Anterior cingulate cortex (tissue), 58 donors: ENCODE measurements at regions not wholly inside any gene's neighbourhood (a gene's known extent, or its start where the extent isn't known, plus 50 kb on each side); places are given as distances from the start of the nearest gene placed in this dataset.
"Not testable (repeated sequence)": the region's sequence is repeated elsewhere in the genome, so short reads cannot be mapped to it uniquely, and the experiment has no call there.

Experiments
- DNase-seq, 58 donors: peaks; one replicate each; lab custom pipeline; 2025; lab: John Stamatoyannopoulos, UW

DNA sequence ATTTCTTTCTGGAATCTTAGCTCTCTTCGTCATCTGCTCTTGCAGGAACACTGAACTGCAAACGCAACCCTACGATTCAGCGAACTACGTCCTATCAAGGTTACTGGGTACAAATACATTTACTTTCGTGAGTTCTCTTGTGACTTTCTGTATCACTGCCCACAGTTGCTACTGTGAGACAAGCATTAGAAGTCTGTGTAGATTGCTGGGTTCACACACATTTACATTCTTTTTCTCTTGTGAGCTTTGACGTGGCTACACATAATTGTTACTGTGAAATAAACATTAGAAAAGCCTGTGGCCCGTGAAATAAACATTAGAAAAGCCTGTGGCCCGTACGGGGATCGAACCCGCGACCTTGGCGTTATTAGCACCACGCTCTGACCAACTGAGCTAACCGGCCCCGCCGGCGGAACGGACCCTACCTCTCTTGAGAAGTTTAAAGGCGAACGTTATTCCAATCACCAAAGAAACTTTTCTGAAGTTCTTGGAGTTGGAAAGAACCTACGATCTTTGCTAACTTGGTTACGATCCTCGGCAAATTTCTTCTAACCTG, 61.2 kb upstream of the ZNF322 start:
- DNase-seq, result not testable (repeated sequence)

DNA sequence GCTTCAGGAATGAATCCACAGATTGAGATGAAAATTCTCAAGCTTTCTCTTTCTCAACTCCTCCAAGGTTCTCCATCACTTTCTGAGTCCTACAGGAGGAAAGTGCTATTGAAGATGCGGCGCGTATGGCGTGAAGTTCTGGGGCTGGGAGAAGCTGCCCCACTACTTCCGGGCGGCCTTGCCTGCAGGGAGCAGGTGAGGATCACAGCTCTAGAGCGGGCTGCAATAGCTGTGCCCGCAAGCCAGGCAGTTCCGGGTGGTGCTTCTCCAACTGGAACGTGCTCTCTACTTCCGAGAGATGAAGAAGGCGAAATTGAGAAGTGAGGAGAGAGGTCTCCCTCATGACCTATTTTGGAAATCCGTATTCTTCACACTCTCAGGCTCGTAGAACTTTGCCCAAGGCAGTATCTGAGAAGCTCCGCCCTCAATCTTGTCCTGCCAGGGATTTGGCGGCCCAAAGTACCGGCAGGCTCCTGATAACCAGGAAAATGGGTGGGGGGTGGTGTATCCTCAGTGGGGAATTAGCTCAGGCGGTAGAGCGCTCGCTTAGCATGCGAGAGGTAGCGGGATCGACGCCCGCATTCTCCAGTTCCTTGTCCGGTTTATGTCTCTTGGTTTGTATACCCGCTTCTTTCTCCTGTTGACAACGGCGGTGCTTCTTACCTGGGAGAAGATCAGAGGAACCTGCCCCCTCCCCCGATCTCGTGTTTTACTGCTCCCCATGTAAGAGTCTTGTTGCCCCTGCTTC, 70.6 kb upstream of the ZNF322 start:
- DNase-seq, result not testable (repeated sequence)

DNA sequence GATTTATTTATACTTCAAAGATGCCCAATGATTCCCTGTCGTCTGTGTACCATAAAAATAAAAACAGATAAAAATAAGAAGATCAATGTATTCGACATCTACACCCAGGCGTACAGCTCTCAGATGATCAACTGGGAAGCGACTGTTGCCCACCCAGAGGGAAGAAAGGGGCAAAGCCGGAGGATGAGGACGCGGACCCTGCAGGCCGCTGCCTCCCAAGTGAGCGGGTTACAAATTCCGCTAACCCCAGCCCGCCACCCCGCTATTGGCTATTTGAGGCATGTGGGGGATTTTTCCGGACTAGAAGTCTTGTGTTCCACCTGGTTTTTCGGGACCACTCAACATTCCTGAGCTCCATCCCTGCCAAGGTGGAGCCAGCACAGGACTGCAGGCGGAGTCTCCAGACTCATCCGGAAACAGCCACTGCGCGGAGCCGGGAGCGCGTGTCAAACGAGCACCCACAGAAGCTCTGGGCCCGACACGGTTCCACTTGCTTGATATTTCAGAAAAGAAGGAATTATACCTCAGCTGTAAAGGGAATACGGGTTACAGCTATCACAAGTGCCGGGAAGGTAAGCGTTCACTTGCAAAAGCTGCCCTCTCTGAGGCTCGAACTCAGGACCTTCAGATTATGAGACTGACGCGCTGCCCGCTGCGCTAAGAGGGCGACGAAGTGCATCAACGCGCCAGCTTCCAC, 75.4 kb upstream of the ZNF322 start:
- DNase-seq, result not testable (repeated sequence)

DNA sequence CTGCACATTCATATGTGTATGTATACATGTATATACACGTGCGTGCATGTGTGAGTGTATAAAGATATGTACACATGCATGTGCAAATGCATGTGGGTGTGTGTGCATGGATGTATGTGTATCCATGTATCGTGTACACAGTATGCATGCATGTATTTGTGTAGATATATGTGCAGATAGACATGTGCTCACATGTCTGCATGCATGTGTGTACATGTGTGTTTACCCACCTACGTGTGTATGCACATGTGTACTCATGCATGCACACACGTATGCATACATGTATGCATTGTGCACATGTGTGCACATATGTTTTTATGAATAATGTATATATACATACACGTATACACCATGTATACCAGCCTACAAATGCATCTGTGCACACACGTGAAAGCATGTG, 80.3 kb upstream of the ZNF322 start:
- DNase-seq, result no peak

DNA sequence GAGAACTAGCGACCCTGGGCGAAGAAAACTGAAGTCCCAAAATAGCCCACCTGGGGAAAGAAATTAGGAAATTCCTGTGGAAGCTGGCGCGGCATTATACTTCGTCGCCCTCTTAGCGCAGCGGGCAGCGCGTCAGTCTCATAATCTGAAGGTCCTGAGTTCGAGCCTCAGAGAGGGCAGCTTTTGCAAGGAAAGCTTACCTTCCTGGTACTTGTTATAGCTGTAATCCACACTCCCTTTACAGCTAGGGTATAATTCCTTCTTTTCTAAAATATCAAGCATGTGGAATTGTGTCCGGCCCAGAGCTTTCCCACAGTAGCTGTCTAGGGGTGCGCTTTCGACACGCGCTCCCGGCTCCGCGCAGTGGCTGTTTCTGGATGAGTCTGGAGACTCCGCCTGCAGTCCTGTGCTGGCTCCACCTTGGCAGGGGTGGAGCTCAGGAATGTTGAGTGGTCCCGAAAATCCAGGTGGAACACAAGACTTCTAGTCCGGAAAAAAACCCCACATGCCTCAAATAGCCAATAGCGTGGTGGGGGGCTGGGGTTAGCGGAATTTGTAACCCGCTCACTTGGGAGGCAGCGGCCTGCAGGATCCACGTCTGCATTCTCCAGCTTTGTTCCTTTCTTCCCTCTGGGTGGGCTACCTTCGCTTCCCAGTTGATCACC, 83.7 kb upstream of the ZNF322 start:
- no peak for DNase-seq

DNA sequence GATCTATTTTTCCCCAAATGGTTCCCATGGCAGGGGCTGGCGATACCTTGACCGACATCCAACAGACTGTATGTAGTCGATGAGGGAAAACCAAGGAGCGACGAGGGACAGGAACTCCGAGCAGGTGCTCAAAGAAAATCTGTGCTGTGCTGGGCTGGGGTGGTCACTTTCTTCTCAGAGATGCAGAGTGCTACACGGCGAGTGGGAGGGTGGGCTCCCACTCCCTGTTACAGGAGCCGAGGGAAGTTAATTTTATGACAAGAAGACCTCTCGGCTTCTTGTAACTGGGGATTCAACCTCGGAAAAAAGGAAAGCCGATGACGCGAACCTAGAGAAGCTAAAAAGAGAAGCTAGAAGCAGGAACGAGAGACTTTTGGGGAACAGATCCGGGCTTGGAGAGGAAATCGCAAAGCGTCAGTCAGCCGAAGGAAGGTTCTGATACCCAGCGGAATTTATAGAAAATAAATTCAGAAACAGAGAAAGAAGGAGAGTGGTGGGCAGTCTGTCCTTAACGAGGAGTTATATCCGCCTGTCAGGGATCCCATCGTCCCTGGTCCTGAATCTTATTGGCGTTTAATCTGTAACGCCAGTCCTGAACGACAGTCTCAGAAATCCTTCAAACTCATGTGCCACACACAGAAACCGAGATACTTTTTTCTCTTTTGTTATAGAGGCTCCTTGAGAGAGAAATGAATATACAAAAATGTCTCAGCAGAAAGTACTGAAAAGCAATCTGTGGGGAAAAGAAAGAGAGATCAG, 84.6 kb upstream of the ZNF322 start:
- no peak for DNase-seq

DNA sequence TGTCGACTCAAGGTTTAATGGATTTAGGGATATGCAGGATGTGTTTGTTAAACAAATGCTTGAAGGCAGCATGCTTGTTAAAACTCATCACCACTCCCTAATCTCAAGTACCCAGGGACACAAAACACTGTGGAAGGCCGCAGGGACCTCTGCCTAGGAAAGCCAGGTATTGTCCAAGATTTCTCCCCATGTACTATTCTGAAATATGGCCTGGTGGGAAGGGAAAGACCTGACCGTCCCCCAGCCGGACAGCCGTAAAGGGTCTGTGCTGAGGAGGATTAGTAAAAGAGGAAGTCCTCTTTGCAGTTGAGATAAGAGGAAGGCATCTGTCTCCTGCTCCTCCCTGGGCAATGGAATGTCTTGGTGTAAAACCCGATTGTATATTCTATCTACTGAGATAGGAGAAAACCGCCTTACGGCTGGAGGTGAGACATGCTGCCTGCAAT, 85.3 kb upstream of the ZNF322 start:
- not testable (repeated sequence) for DNase-seq

DNA sequence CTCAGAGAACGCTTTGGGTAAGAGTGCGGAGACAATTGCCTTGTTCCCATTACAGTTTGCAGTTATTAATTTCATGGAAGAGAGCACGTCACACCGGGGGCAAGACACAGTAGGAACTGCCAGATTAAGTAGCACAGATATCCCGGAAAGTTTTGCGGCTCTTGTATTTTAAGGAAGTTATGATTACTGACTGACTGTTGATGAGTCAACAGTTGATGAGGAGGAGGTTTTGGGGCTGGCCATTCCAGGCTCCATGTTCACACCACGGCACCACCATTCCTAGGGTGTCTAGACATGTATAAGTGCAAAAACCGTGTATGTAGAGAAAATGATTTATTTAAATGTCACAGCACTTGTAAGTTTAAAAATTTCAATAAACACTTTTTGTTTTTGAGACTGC, 86.4 kb upstream of the ZNF322 start:
- not testable (repeated sequence) for DNase-seq

DNA sequence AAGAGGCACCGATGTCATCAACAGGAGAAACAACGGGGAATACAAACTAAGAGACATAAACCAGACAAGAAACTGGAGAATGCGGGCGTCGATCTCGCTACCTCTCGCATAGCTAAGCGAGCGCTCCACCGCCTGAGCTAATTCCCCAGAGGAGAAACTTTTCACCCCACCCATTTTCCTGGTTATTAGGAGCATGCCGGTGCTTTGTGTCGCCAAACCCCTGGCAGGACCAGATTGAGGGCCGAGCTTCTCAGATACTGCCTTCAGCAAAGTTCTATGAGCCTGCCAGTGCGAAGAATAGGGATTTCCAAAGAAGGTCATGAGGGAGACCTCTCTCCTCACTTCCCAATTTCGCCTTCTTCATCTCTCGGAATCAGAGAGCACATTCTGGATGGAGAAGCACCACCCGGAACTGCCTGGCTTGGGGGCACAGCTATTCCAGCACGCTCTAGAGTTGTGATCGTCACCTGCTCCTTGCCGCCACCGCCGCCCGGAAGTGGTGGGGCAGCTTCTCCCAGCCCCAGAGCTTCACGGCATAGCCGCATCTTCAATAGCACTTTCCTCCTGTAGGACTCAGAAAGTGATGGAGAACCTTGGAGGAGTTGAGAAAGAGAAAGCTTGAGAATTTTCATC, 89.7 kb upstream of the ZNF322 start:
- not testable (repeated sequence) for DNase-seq

DNA sequence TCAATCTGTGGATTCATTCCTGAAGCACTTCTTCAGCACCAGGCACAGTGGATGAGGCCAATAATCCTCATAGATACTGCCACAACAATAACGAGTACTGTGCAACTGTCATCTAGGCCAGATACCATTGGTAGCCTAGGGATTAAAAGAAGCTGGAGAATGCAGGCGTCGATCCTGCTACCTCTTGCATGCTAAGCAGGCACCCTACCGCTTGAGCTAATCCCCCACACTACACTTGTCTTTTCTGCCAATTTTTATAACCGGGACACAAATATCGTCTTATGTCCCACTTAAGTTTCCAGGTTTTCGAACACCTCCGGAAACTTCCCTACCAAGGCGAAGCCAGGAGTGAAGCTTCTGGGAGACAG, 90.2 kb upstream of the ZNF322 start:
- DNase-seq, result not testable (repeated sequence)

DNA sequence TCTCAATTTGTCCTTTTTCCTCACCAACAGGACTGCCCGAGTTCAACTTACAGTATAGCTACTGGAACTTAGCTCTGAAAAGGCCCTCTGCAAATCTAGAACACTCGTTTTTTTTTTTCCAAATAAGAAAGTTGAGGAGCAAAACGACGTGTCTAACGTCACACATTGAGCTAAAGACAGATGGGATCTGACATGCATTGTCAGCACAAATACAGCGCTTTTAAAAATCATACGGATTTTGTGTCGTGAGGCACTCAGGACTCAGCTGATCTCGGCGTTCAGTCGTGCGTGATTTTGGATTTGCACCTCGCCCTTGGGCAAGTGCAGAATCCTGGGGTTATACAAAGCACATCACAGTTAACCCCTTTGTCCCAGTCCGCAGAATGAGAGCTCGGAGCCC, 94.7 kb upstream of the ZNF322 start:
- DNase-seq, result no peak

DNA sequence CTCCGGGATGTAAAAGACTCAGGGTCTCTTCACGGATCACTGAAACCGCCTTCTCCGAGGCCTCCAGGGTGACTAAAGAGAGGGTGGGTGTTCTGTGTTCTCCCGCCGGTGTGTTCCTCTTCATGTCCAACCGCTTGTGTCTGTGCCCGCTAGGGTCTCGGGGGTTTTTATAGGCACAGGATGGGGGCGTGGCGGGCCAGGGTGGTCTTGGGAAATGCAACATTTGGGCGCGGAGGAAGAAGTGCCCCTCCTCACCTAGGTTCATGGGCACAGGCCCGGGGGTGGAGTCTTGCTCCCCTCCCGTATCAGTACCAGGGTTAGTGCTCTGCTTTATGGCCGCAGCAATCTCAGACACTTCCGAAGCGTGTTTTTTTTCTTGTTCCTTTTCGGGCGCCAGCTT, 95.3 kb upstream of the ZNF322 start:
- DNase-seq, result not testable (repeated sequence)

DNA sequence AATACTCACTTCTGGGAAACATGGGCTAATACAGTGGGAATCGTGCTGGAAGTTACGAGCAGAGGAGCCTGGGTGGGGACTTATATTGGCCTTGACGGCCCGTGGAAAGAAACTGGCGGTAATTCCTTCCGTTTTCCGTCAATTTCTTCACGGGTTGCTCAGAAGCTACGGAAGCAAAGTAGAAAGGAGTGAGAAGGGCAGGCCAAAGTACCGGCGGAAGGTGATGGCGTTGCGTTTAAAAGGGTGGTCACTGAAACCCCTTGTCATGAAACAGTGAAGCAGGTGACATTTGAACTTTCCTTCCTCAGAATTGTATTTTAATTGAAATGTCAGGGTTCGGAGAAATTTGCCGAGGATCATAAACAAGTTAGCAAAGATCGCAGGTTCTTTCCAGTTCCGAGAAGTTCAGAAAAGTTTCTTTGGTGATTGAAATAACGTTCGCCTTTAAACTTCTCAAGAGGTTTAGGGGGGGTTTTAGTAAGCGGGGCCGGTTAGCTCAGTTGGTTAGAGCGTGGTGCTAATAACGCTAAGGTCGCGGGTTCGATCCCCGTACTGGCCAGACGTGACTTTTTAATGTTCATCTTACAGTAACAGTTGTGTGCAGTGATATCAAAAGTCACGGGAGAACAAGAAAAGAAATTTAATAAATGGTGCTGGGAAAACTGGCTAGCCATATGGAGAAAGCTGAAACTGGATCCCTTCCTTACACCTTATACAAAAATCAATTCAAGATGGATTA, 96.7 kb upstream of the ZNF322 start:
- DNase-seq, result not testable (repeated sequence)

DNA sequence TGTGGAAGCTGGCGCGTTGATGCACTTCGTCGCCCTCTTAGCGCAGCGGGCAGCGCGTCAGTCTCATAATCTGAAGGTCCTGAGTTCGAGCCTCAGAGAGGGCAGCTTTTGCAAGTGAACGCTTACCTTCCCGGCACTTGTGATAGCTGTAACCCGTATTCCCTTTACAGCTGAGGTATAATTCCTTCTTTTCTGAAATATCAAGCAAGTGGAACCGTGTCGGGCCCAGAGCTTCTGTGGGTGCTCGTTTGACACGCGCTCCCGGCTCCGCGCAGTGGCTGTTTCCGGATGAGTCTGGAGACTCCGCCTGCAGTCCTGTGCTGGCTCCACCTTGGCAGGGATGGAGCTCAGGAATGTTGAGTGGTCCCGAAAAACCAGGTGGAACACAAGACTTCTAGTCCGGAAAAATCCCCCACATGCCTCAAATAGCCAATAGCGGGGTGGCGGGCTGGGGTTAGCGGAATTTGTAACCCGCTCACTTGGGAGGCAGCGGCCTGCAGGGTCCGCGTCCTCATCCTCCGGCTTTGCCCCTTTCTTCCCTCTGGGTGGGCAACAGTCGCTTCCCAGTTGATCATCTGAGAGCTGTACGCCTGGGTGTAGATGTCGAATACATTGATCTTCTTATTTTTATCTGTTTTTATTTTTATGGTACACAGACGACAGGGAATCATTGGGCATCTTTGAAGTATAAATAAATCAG, 106.8 kb upstream of the ZNF322 start:
- not testable (repeated sequence) for DNase-seq

DNA sequence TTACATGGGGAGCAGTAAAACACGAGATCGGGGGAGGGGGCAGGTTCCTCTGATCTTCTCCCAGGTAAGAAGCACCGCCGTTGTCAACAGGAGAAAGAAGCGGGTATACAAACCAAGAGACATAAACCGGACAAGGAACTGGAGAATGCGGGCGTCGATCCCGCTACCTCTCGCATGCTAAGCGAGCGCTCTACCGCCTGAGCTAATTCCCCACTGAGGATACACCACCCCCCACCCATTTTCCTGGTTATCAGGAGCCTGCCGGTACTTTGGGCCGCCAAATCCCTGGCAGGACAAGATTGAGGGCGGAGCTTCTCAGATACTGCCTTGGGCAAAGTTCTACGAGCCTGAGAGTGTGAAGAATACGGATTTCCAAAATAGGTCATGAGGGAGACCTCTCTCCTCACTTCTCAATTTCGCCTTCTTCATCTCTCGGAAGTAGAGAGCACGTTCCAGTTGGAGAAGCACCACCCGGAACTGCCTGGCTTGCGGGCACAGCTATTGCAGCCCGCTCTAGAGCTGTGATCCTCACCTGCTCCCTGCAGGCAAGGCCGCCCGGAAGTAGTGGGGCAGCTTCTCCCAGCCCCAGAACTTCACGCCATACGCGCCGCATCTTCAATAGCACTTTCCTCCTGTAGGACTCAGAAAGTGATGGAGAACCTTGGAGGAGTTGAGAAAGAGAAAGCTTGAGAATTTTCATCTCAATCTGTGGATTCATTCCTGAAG, 111.6 kb upstream of the ZNF322 start:
- not testable (repeated sequence) for DNase-seq

DNA sequence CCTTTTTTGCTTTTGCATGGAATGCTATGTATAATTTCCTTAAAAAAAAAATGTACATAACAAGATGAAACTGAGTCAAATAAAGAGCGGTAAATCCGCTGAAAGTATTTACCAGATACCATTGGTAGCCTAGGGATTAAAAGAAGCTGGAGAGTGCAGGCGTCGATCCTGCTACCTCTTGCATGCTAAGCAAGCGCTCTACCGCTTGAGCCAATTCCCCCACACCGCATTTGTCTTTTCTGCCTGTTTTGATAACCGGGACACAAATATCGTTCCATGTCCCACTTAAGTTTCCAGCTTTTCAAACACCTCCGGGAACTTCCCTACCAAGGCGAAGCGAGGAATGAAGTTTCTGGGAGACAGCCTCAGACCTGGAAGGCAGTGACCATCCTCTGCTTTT, 113.9 kb upstream of the ZNF322 start:
- DNase-seq, result not testable (repeated sequence)

DNA sequence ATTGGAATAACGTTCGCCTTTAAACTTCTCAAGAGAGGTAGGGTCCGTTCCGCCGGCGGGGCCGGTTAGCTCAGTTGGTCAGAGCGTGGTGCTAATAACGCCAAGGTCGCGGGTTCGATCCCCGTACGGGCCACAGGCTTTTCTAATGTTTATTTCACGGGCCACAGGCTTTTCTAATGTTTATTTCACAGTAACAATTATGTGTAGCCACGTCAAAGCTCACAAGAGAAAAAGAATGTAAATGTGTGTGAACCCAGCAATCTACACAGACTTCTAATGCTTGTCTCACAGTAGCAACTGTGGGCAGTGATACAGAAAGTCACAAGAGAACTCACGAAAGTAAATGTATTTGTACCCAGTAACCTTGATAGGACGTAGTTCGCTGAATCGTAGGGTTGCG, 121.0 kb upstream of the ZNF322 start:
- not testable (repeated sequence) for DNase-seq
